K562 (cell line): ENCODE measurements at regions not wholly inside any gene's neighbourhood (a gene's known extent, or its start where the extent isn't known, plus 50 kb on each side); places are given as distances from the start of the nearest gene placed in this dataset.

ENCODE experiments used
- ATAC-seq: fragments of 200-7000 bp; cut with Tn5 transposase; 3 replicates; pipeline ENCODE4 v1.9.1; 2020; ENCODE audit warnings: moderate library complexity
- BruUV-seq: library from RNA; stranded (reverse); fragments of 400-500 nt; replicated peaks from 2 replicates; lab custom pipeline; 2021; lab: Mats Ljungman, UMichigan
- CTCF ChIA-PET: fragments of 300-600 bp; formaldehyde crosslinking; extraction: SDS; loops from one replicate; lab custom pipeline; 2021; ENCODE audit warnings: low intra/inter-chr PET ratio; lab: Yijun Ruan, JAX
- POLR2A ChIA-PET: fragments of 300-600, 350-650 bp; sonication (Branson Sonifier 250); formaldehyde crosslinking; extraction: SDS; loops from one replicate; lab custom pipeline; 2021; ENCODE audit warnings: antibody characterized with exemption, inconsistent platforms; lab: Yijun Ruan, JAX
- DNase-seq, 4 experiments: peaks; one replicate each; pipeline versions ENCODE4 v3.0.0 to v3.0.0-alpha.2; 2011 to 2018; ENCODE audit warnings: low spot score in 3 of 4, mixed read lengths in 3 of 4; ENCODE audit errors: extremely low read depth in 1 of 4
- FAIRE-seq: peaks from 2 replicates; lab custom pipeline; 2011; peaks lifted over from hg19 to GRCh38; lab: Jason Lieb, UNC
- H2AFZ ChIP-seq: 2 replicates; pipeline ENCODE4 v1.6.0; 2011; ENCODE audit warnings: low read depth, low read length, control low read depth, inconsistent platforms
- H3K27ac ChIP-seq: fragments of 200-600 bp; 3 replicates; pipeline ENCODE4 v1.8.0; 2011; ENCODE audit warnings: low read depth, mild to moderate bottlenecking, control low read depth, inconsistent platforms, low read length, moderate library complexity, mixed read lengths; ENCODE audit errors: extremely low read depth
- H3K27me3 ChIP-seq, 2 experiments: fragments of 300-600 bp in 1 of 2; 2 replicates in 1 of 2; 3 replicates in 1 of 2; pipeline versions ENCODE4 v1.6.0 to v1.8.0; 2011; ENCODE audit warnings: inconsistent platforms in 2 of 2, low read length in 2 of 2, mild to moderate bottlenecking in 1 of 2, mixed read lengths in 1 of 2, moderate library complexity in 1 of 2; ENCODE audit not compliant: control insufficient read depth in 2 of 2, insufficient read depth in 2 of 2
- H3K36me3 ChIP-seq: fragments of 300-600 bp; 3 replicates; pipeline ENCODE4 v1.8.0; 2011; ENCODE audit warnings: mild to moderate bottlenecking, low read length, inconsistent platforms; ENCODE audit not compliant: control insufficient read depth, insufficient read depth
- H3K4me1 ChIP-seq, 2 experiments: fragments of 200-600 bp in 1 of 2; replicated peaks in 1 of 2; 2 replicates in 1 of 2; 3 replicates in 1 of 2; pipeline versions ENCODE4 v1.5.1 to v1.8.0; 2011; ENCODE audit warnings: inconsistent platforms in 2 of 2, low read length in 2 of 2, mild to moderate bottlenecking in 1 of 2, mixed read lengths in 1 of 2, moderate library complexity in 1 of 2; ENCODE audit not compliant: control insufficient read depth in 2 of 2, insufficient read depth in 2 of 2
- H3K4me2 ChIP-seq: 2 replicates; pipeline ENCODE4 v1.6.1; 2011; ENCODE audit warnings: low read length, control low read depth, inconsistent platforms, mixed read lengths; ENCODE audit not compliant: insufficient read depth
- H3K4me3 ChIP-seq: fragments of 200-600 bp; sonication (generic), shearing (Covaris generic); 2 replicates; pipeline ENCODE4 v1.5.1; 2016; ENCODE audit warnings: control low read depth, inconsistent platforms
- H3K79me2 ChIP-seq: fragments of 200-600 bp; 3 replicates; pipeline ENCODE4 v1.8.0; 2011; ENCODE audit warnings: low read length, inconsistent platforms; ENCODE audit not compliant: control insufficient read depth, insufficient read depth
- H3K9ac ChIP-seq, 2 experiments: 2 replicates each; pipeline versions ENCODE4 v1.6.0 to v1.6.1; 2011; ENCODE audit warnings: low read depth in 2 of 2, low read length in 2 of 2, control low read depth in 1 of 2, inconsistent platforms in 1 of 2, mild to moderate bottlenecking in 1 of 2, mixed read lengths in 1 of 2; ENCODE audit not compliant: insufficient read depth in 1 of 2
- H3K9me1 ChIP-seq: one replicate; pipeline ENCODE4 v1.6.0; 2011; ENCODE audit warnings: inconsistent platforms, mild to moderate bottlenecking, low read length, moderate library complexity; ENCODE audit not compliant: control insufficient read depth, insufficient read depth
- H3K9me3 ChIP-seq: replicated peaks from 2 replicates; pipeline ENCODE4 v1.5.1; 2011; ENCODE audit warnings: low read depth, low read length, inconsistent platforms; ENCODE audit not compliant: control insufficient read depth, insufficient read depth
- H4K20me1 ChIP-seq: replicated peaks from 2 replicates; pipeline ENCODE4 v1.6.1; 2011; ENCODE audit warnings: low read length, inconsistent platforms, mixed read lengths; ENCODE audit not compliant: control insufficient read depth, insufficient read depth
- CC2D1A ChIP-seq: fragments of 450-650 bp; IDR thresholded peaks from 2 replicates; pipeline ENCODE4 v1.6.1; 2017; ENCODE audit warnings: mild to moderate bottlenecking
- ELK3 ChIP-seq: fragments of 450-650 bp; formaldehyde crosslinking; IDR thresholded peaks from 2 replicates; pipeline ENCODE4 v1.4.0; 2020; ENCODE audit warnings: mild to moderate bottlenecking
- FOXK2 ChIP-seq, 2 experiments: fragments of 450-650 bp; IDR thresholded peaks in 1 of 2; conservative IDR thresholded peaks in 1 of 2; 2 replicates each; pipeline ENCODE4 v1.6.1; 2016; ENCODE audit warnings: low read depth in 2 of 2, mild to moderate bottlenecking in 1 of 2
- HLTF ChIP-seq: fragments of 450-650 bp; IDR thresholded peaks from 2 replicates; pipeline ENCODE4 v1.6.1; 2016
- PKNOX1 ChIP-seq: fragments of 450-650 bp; IDR thresholded peaks from 2 replicates; pipeline ENCODE4 v1.6.1; 2016
- ZNF76 ChIP-seq: fragments of 250-450 bp; sonication (Bioruptor Pico); IDR thresholded peaks from 2 replicates; pipeline ENCODE4 v1.4.0; 2020; ENCODE audit warnings: mild to moderate bottlenecking, moderate library complexity, borderline replicate concordance
- WGBS: fragments of 100-300 bp; shearing (Covaris generic); methylation state at CpG from one replicate; pipeline ENCODE4 v1.1.6; 2016; ENCODE audit warnings: low coverage, mixed read lengths; ENCODE audit not compliant: insufficient coverage; ENCODE audit errors: missing lambda C conversion rate; 5-methylcytosine and 5-hydroxymethylcytosine counted together
- in situ Hi-C: fragments of 300-500 bp; cut with MboI; formaldehyde crosslinking; loops from 4 replicates; pipeline ENCODE4 v1.15.0; 2018; ENCODE audit warnings: inconsistent platforms, mixed read lengths
- intact Hi-C: fragments of 100-400 bp; cut with micrococcal nuclease; formaldehyde crosslinking; loops from 2 replicates; pipeline ENCODE4 v1.14.2; 2022
- TF ChIP-seq, protein P1 (sequence below): sonication (generic); formaldehyde crosslinking; IDR thresholded peaks from 2 replicates; pipeline ENCODE4 v1.8.0; 2022; ENCODE audit warnings: missing genetic modification reagents, mild to moderate bottlenecking, borderline replicate concordance
- TF ChIP-seq, protein P2 (sequence below), 2 experiments: IDR thresholded peaks; 2 replicates each; pipeline ENCODE4 v1.6.1; 2012; ENCODE audit warnings: improper control_type of control experiment in 2 of 2, low read depth in 2 of 2, low read length in 2 of 2, borderline replicate concordance in 1 of 2

DNA sequence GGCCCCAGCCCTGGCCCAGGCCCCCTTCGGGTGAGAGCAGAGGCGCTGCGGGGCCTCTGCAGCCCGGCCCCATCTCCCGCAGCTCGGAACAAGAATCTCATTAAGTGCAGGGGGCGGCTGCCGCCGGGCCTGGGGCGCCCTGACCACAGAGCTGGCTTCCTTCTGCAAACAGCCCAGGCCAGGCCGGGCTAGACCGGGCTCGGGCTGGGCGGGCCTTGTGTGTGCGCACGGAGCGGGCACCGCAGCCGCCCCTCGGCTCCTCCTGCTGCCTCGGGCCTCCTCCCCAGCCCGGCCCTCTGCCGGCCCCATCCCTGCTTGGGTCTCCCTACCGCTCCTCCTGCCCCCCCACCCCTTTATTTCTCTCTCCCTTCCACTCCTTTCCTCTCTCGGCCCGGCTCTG lies 83.3 kb downstream of the EFNB1 start:
- H3K79me2 ChIP-seq: no peaks in the 10 kb centered on the region
- 5% methylated on average over 8 of the region's 26 CpGs for WGBS
- H3K4me1 ChIP-seq: no peaks in the 10 kb centered on the region
- no peak for ATAC-seq
- DNase-seq: no peak
- peaks cover 0 to 12% of the 10 kb centered on the region in 2 experiments; a peak in 2 of 5 replicates for H3K27me3 ChIP-seq
- intact Hi-C loops: no loop called here
- H3K36me3 ChIP-seq: no peaks in the 10 kb centered on the region
- H2AFZ ChIP-seq: no peak overlapping the region
- POLR2A ChIA-PET: no interaction called here
- no peaks in the 10 kb centered on the region; the same call in 1 of the 2 replicates for H4K20me1 ChIP-seq
- no peak for FAIRE-seq
- H3K9me1 ChIP-seq: no peaks in the 10 kb centered on the region
- no TSS peak for BruUV-seq
- no peak overlapping the region for H3K27ac ChIP-seq
- no peak overlapping the region for H3K4me2 ChIP-seq
- TF ChIP-seq ZNF76 (CRISPR knock-in tag): no peak
- no peak for TF ChIP-seq CC2D1A
- no peak for TF ChIP-seq FOXK2 (conservative IDR thresholded peaks at IDR 0.05 in 1 of 2, IDR thresholded peaks at IDR 0.05 in 1 of 2; ENCODE audit: low read depth in 2 of 2)
- TF ChIP-seq, protein P1, sequence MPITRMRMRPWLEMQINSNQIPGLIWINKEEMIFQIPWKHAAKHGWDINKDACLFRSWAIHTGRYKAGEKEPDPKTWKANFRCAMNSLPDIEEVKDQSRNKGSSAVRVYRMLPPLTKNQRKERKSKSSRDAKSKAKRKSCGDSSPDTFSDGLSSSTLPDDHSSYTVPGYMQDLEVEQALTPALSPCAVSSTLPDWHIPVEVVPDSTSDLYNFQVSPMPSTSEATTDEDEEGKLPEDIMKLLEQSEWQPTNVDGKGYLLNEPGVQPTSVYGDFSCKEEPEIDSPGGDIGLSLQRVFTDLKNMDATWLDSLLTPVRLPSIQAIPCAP: no peak
- TF ChIP-seq HLTF: no peak
- no peak for TF ChIP-seq PKNOX1
- TF ChIP-seq, protein P2, sequence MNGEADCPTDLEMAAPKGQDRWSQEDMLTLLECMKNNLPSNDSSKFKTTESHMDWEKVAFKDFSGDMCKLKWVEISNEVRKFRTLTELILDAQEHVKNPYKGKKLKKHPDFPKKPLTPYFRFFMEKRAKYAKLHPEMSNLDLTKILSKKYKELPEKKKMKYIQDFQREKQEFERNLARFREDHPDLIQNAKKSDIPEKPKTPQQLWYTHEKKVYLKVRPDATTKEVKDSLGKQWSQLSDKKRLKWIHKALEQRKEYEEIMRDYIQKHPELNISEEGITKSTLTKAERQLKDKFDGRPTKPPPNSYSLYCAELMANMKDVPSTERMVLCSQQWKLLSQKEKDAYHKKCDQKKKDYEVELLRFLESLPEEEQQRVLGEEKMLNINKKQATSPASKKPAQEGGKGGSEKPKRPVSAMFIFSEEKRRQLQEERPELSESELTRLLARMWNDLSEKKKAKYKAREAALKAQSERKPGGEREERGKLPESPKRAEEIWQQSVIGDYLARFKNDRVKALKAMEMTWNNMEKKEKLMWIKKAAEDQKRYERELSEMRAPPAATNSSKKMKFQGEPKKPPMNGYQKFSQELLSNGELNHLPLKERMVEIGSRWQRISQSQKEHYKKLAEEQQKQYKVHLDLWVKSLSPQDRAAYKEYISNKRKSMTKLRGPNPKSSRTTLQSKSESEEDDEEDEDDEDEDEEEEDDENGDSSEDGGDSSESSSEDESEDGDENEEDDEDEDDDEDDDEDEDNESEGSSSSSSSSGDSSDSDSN (IDR thresholded peaks at IDR 0.05; ENCODE audit: borderline replicate concordance in 1 of 2, low read depth in 2 of 2, low read length in 2 of 2): no peak
- TF ChIP-seq ELK3 (CRISPR knock-in tag): no peak
- CTCF ChIA-PET: no interaction called here
- H3K4me3 ChIP-seq: no peak overlapping the region
- no peak overlapping the region for H3K9ac ChIP-seq
- no peaks in the 10 kb centered on the region for H3K9me3 ChIP-seq
- in situ Hi-C loops: no loop called here
